Testis (tissue), 2 donors: ENCODE measurements at regions not wholly inside any gene's neighbourhood (a gene's known extent, or its start where the extent isn't known, plus 50 kb on each side); places are given as distances from the start of the nearest gene placed in this dataset.

Experiments
- CTCF ChIP-seq, 3 experiments: fragments of 450-650 bp in 2 of 3; fragments of 200-600 bp in 1 of 3; sonication (generic) in 1 of 3; IDR thresholded peaks; one replicate each; pipeline ENCODE4 v1.5.1; 2016 to 2019; ENCODE audit warnings: antibody characterized with exemption in 3 of 3, mild to moderate bottlenecking in 2 of 3, moderate library complexity in 1 of 3
- POLR2A ChIP-seq: fragments of 450-650 bp; IDR thresholded peaks from one replicate; pipeline ENCODE4 v1.6.1; 2017; ENCODE audit warnings: antibody characterized with exemption, mild to moderate bottlenecking, moderate library complexity

GRCh38 chr6:165791306-165791705 is 128.3 kb upstream of the PDE10A start:
- no peak for TF ChIP-seq POLR2A
- no peak for TF ChIP-seq CTCF (IDR thresholded peaks at IDR 0.05)
